ENCODE measurements at regions not wholly inside any gene's neighbourhood (a gene's known extent, or its start where the extent isn't known, plus 50 kb on each side); places are given as distances from the start of the nearest gene placed in this dataset.

DNA sequence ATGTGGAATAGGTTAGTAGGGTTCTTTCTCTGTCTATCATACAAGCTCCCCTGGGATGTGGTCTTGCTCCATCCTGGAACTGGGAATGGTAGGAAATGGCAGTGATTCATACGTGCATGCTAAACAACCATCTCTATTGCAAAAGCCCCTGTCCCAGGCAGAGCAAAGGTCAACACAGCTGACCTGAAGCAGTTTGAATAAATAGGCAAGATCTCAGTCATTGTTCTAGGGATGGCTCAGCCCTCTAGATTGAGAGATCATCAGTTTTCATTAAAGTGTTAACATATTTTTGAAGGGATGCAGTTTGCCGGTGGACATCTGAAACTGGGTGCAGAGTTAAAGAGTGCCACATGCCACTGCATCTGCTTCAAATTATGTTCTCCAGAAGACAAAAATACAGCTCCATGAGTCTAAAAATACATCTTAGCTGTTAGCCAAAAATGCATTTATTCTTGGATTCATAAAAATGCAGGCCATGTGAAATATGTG is 224.1 kb downstream of the ESM1 start:
- TF ChIP-seq, protein P1, sequence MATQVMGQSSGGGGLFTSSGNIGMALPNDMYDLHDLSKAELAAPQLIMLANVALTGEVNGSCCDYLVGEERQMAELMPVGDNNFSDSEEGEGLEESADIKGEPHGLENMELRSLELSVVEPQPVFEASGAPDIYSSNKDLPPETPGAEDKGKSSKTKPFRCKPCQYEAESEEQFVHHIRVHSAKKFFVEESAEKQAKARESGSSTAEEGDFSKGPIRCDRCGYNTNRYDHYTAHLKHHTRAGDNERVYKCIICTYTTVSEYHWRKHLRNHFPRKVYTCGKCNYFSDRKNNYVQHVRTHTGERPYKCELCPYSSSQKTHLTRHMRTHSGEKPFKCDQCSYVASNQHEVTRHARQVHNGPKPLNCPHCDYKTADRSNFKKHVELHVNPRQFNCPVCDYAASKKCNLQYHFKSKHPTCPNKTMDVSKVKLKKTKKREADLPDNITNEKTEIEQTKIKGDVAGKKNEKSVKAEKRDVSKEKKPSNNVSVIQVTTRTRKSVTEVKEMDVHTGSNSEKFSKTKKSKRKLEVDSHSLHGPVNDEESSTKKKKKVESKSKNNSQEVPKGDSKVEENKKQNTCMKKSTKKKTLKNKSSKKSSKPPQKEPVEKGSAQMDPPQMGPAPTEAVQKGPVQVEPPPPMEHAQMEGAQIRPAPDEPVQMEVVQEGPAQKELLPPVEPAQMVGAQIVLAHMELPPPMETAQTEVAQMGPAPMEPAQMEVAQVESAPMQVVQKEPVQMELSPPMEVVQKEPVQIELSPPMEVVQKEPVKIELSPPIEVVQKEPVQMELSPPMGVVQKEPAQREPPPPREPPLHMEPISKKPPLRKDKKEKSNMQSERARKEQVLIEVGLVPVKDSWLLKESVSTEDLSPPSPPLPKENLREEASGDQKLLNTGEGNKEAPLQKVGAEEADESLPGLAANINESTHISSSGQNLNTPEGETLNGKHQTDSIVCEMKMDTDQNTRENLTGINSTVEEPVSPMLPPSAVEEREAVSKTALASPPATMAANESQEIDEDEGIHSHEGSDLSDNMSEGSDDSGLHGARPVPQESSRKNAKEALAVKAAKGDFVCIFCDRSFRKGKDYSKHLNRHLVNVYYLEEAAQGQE (IDR thresholded peaks at IDR 0.05; ENCODE audit: low read depth, low read length), result no peak
- TF ChIP-seq GATA2 (CRISPR knock-in tag; IDR thresholded peaks at IDR 0.05) (no peak), POLR2AphosphoS5 (IDR thresholded peaks at IDR 0.05; ENCODE audit: low read depth, low read length) (no peak), RCOR1 (IDR thresholded peaks at IDR 0.05; ENCODE audit: low read length) (no peak), ELF1 (IDR thresholded peaks at IDR 0.05) (no peak)
- TF ChIP-seq, protein P2, sequence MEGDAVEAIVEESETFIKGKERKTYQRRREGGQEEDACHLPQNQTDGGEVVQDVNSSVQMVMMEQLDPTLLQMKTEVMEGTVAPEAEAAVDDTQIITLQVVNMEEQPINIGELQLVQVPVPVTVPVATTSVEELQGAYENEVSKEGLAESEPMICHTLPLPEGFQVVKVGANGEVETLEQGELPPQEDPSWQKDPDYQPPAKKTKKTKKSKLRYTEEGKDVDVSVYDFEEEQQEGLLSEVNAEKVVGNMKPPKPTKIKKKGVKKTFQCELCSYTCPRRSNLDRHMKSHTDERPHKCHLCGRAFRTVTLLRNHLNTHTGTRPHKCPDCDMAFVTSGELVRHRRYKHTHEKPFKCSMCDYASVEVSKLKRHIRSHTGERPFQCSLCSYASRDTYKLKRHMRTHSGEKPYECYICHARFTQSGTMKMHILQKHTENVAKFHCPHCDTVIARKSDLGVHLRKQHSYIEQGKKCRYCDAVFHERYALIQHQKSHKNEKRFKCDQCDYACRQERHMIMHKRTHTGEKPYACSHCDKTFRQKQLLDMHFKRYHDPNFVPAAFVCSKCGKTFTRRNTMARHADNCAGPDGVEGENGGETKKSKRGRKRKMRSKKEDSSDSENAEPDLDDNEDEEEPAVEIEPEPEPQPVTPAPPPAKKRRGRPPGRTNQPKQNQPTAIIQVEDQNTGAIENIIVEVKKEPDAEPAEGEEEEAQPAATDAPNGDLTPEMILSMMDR (IDR thresholded peaks at IDR 0.05), result no peak

All from SK-N-SH (cell line).